HG02840 (cell line): ENCODE measurements at regions not wholly inside any gene's neighbourhood (a gene's known extent, or its start where the extent isn't known, plus 50 kb on each side); places are given as distances from the start of the nearest gene placed in this dataset.

ENCODE experiments used
- ATAC-seq: cut with Tn5 transposase; IDR thresholded peaks from one replicate; pipeline ENCODE4 v1.9.1; 2021; ENCODE audit warnings: mild to moderate bottlenecking, moderate library complexity, moderate number of reproducible peaks; ENCODE audit not compliant: unreplicated experiment, low FRiP score

GRCh38 chr7:18295781-18296423 lies 199.6 kb upstream of the HDAC9 start:
- ATAC-seq = no peak

DNA sequence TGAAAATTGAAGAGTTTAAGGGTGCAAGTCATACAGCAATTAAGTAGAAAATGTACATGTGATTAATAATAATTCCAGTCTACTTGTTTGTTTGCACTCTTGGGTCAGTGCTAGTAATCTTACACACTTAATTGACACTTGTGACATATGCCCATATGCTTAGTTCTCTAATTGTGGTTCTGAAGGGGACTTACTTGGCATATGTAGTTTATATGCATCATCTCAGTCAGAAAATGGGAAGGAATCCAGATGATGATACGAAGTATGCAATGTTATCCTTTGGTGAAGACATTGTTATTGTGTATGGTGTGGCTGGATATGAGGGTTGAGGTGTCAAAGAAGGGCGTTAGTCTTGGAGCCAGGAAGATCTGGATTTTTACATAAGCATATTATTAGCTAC lies 193.5 kb upstream of the HDAC9 start:
- ATAC-seq = no peak

- no peak for ATAC-seq
Measured at GRCh38 chr7:18305866-18306265, 189.7 kb upstream of the HDAC9 start.

GRCh38 chr7:18306696-18307095 lies 188.9 kb upstream of the HDAC9 start:
- no peak for ATAC-seq

- no peak for ATAC-seq
Measured at GRCh38 chr7:18308938-18309337, 186.6 kb upstream of the HDAC9 start.

- no peak for ATAC-seq
Measured at GRCh38 chr7:18312482-18312881, 183.1 kb upstream of the HDAC9 start.

GRCh38 chr7:18313965-18314364 lies 181.6 kb upstream of the HDAC9 start:
- no peak for ATAC-seq

- no peak for ATAC-seq
Measured at GRCh38 chr7:18315241-18315640, 180.3 kb upstream of the HDAC9 start.

DNA sequence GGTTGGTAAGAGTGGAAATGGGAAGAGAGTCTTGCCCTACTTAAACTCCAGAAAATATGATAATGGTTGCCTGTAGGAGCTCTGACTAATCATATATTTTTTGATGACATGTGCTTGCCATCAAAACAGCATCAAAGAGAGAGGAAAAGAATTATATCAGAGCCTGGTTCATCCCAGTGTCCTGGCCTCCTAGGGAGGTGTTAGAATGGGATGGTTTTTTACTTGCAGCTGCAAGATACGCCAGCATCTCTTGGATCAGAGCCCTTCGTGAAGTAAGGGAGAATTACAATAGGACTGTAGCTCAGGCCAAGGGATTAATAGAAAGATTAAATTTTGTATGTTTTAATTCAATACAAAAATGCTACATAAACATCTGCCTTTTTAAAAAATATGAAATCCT lies 177.6 kb upstream of the HDAC9 start:
- ATAC-seq = no peak

- no peak for ATAC-seq
Measured at GRCh38 chr7:18320422-18320821, 175.1 kb upstream of the HDAC9 start.

- ATAC-seq = no peak
Measured at GRCh38 chr7:18320971-18321567, 174.5 kb upstream of the HDAC9 start.

DNA sequence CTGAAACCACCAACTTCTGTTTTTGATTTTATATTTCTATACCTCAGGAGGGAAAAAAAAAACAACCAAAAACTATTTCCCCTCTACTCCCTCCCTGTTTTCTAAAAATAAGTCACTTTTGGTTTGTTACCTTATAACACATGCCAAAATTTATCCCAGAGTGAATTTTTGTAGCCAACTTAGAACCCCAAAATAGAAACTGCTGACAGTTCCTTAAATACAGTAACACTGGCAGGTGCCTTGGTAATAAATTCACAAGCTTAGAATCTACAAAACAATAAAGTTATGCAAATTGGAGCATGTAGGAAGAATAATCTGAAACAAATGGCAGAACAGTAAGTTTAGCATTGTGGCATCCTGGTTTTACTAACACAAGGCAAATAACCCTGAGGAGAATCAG lies 165.0 kb upstream of the HDAC9 start:
- ATAC-seq = no peak

- no peak for ATAC-seq
Measured at GRCh38 chr7:18336626-18337025, 158.9 kb upstream of the HDAC9 start.

- no peak for ATAC-seq
Measured at GRCh38 chr7:18337048-18337809, 158.3 kb upstream of the HDAC9 start.

DNA sequence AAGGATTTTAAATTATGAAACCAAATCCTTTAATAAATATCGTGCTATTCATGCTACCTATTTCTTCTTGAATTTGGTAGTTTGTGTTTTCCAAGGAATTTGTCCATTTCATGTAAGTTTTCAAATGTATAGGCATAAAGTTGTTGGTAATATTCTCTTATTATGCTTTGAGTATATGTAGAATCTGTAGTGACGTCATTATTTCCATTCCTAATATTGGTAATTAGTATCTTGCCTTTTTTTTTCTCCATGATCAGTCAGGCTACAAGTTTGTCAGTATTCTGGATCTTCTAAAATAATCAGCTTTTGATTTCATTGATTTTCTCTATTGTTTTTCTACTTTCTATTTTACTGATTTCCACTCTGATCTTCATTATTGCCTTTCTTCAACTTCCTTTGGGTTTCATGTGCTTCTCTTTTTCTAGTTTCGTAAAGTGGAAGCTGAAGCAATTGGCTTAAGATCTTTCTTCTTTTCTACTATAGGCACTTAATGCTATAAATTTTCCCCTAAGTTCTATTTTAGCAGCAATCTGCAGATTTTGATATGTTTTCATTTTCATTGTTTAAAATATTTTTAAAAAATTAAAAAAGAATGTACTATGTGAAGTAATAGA lies 156.5 kb upstream of the HDAC9 start:
- ATAC-seq = no peak

GRCh38 chr7:18341756-18342155 lies 153.8 kb upstream of the HDAC9 start:
- no peak for ATAC-seq

- ATAC-seq = no peak
Measured at GRCh38 chr7:18343047-18343446, 152.5 kb upstream of the HDAC9 start.

- no peak for ATAC-seq
Measured at GRCh38 chr7:18344536-18344935, 151.0 kb upstream of the HDAC9 start.

DNA sequence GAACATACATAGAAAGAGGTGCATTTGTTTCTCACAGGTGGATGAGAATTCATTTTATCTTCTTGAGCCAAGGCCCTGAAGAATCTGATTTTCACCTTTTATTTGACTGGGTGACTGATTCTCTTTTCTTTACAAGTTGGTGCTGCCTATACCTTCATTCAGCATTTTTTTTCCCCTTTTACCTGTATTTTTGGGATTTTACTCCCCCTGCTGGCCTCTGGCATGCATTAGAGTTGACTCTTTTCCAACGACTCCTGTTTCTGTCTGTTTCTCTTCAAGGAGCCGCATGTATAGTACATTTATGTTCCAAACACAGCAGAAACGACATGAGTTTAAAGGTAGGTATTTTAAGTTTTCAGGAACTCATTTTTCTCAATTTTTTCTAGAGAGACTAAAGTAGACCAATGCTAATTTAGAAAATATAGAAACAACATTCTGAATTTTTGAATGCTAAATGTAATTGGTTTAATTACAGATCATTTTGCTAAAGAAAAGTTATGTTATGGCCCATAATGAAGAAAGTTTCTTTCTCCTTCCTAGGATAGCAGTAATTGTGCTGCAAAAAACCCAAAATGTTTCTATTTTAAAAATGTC lies 149.8 kb upstream of the HDAC9 start:
- no peak for ATAC-seq

- no peak for ATAC-seq
Measured at GRCh38 chr7:18347170-18347569, 148.4 kb upstream of the HDAC9 start.

DNA sequence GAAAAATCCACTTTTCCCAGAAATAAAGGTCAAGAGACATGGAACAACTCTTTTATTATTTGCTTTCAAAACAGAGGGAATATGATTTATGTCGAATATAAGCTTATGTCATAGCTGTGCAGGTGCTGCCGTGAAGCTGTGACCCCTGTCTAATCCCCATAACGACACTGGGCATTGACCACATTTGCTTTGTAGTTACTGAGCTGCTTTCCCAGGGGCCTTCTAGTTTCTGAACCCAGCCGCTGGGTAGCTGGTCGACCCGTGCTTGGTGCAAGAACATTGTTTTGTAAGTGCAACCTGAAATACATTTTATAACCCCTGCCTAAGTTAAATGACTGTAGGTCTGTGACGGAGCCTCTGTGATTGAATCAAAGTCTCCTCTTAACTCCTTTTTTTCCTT lies 144.9 kb upstream of the HDAC9 start:
- no peak for ATAC-seq
